GM12878 (cell line): ENCODE measurements at regions not wholly inside any gene's neighbourhood (a gene's known extent, or its start where the extent isn't known, plus 50 kb on each side); places are given as distances from the start of the nearest gene placed in this dataset.

Source experiments
- ATAC-seq: fragments of 200-7000 bp; cut with Tn5 transposase; 3 replicates; pipeline ENCODE4 v1.9.1; 2020; ENCODE audit warnings: mild to moderate bottlenecking, moderate library complexity
- BruUV-seq: library from RNA; stranded (reverse); fragments of 400-500 nt; replicated peaks from 2 replicates; lab custom pipeline; 2021; lab: Mats Ljungman, UMichigan
- CTCF ChIA-PET: fragments of 300-600 bp; sonication (Branson Sonifier 250); formaldehyde crosslinking; extraction: SDS; loops from one replicate; lab custom pipeline; 2021; ENCODE audit warnings: inconsistent platforms; lab: Yijun Ruan, JAX
- POLR2A ChIA-PET: fragments of 350-600 bp; formaldehyde crosslinking; extraction: SDS; loops from one replicate; lab custom pipeline; 2021; ENCODE audit warnings: inconsistent platforms; lab: Charles Lee
- RAD21 ChIA-PET: fragments of 300-600 bp; sonication (Branson Sonifier 250); formaldehyde crosslinking; loops from one replicate; lab custom pipeline; 2023; ENCODE audit warnings: antibody characterized with exemption; ENCODE audit not compliant: unreplicated experiment; lab: Charles Lee
- SMC1A ChIA-PET: fragments of 300-600 bp; sonication (Branson Sonifier 250); formaldehyde crosslinking; loops from one replicate; lab custom pipeline; 2023; ENCODE audit not compliant: unreplicated experiment, uncharacterized antibody; lab: Charles Lee
- DNase-seq: peaks from one replicate; pipeline ENCODE4 v3.0.0-alpha.2; 2011; ENCODE audit warnings: low read depth, low spot score
- FAIRE-seq: peaks from 3 replicates; lab custom pipeline; 2011; peaks lifted over from hg19 to GRCh38; lab: Jason Lieb, UNC
- H2AFZ ChIP-seq: 2 replicates; pipeline ENCODE4 v1.6.0; 2011; ENCODE audit warnings: low read depth, low read length, control low read depth; ENCODE audit not compliant: control insufficient read depth
- H3K27ac ChIP-seq: 2 replicates; pipeline ENCODE4 v1.5.1; 2011; ENCODE audit warnings: control low read depth; ENCODE audit not compliant: control insufficient read depth, insufficient read depth
- H3K27me3 ChIP-seq, 2 experiments: replicated peaks in 1 of 2; 2 replicates each; pipeline versions ENCODE4 v1.6.0 to v1.6.1; 2011; ENCODE audit warnings: low read length in 1 of 2; ENCODE audit not compliant: control insufficient read depth in 2 of 2, insufficient read depth in 2 of 2
- H3K36me3 ChIP-seq, 2 experiments: 2 replicates each; pipeline ENCODE4 v1.5.1; 2011; ENCODE audit warnings: low read length in 1 of 2; ENCODE audit not compliant: control insufficient read depth in 2 of 2, insufficient read depth in 2 of 2
- H3K4me1 ChIP-seq: 2 replicates; pipeline ENCODE4 v1.6.1; 2011; ENCODE audit warnings: mild to moderate bottlenecking, low read length, moderate library complexity, mixed read lengths; ENCODE audit not compliant: control insufficient read depth, insufficient read depth
- H3K4me2 ChIP-seq: 2 replicates; pipeline ENCODE4 v1.6.0; 2011; ENCODE audit warnings: control low read depth; ENCODE audit not compliant: control insufficient read depth, insufficient read depth
- H3K4me3 ChIP-seq: fragments of 200-600 bp; sonication (generic); 2 replicates; pipeline ENCODE4 v1.5.1; 2016
- H3K79me2 ChIP-seq: 2 replicates; pipeline ENCODE4 v1.6.0; 2011; ENCODE audit warnings: low read length; ENCODE audit not compliant: control insufficient read depth, insufficient read depth
- H3K9ac ChIP-seq: 2 replicates; pipeline ENCODE4 v1.8.0; 2011; ENCODE audit warnings: low read length, control low read depth, mixed read lengths; ENCODE audit not compliant: control insufficient read depth, insufficient read depth
- H3K9me3 ChIP-seq: replicated peaks from 3 replicates; pipeline ENCODE4 v1.5.1; 2011; ENCODE audit warnings: mild to moderate bottlenecking, low read length; ENCODE audit not compliant: control insufficient read depth, insufficient read depth
- H4K20me1 ChIP-seq: 2 replicates; pipeline ENCODE4 v1.6.0; 2011; ENCODE audit not compliant: control insufficient read depth, insufficient read depth
- CEBPB ChIP-seq, 2 experiments: fragments of 150-350 bp in 1 of 2; IDR thresholded peaks; 2 replicates each; pipeline ENCODE4 v1.6.1; 2012 to 2014; ENCODE audit warnings: low read depth in 2 of 2, low read length in 2 of 2, borderline replicate concordance in 1 of 2, inconsistent platforms in 1 of 2
- CREB1 ChIP-seq: IDR thresholded peaks from 2 replicates; pipeline ENCODE4 v1.6.1; 2012; ENCODE audit warnings: low read depth, mild to moderate bottlenecking, inconsistent platforms
- MEF2A ChIP-seq: IDR thresholded peaks from 2 replicates; pipeline ENCODE4 v1.6.1; 2011; ENCODE audit warnings: low read depth, mild to moderate bottlenecking, low read length, moderate library complexity; ENCODE audit not compliant: insufficient read depth
- PAX8 ChIP-seq: fragments of 450-650 bp; IDR thresholded peaks from 2 replicates; pipeline ENCODE4 v1.6.1; 2017; ENCODE audit warnings: mild to moderate bottlenecking, moderate library complexity
- RB1 ChIP-seq: fragments of 450-650 bp; formaldehyde crosslinking; IDR thresholded peaks from 2 replicates; pipeline ENCODE4 v1.6.1; 2017; ENCODE audit warnings: mild to moderate bottlenecking, borderline replicate concordance
- RFX5 ChIP-seq: IDR thresholded peaks from 2 replicates; pipeline ENCODE4 v1.6.1; 2011; ENCODE audit warnings: low read depth, low read length, improper control_type of control experiment
- SMAD1 ChIP-seq: fragments of 450-650 bp; IDR thresholded peaks from 2 replicates; pipeline ENCODE4 v1.6.1; 2018; ENCODE audit warnings: mild to moderate bottlenecking, low read depth; ENCODE audit not compliant: partially characterized antibody
- TARDBP ChIP-seq: IDR thresholded peaks from 2 replicates; pipeline ENCODE4 v1.6.1; 2016; ENCODE audit warnings: borderline replicate concordance
- TCF12 ChIP-seq: IDR thresholded peaks from 2 replicates; pipeline ENCODE4 v1.6.1; 2011; ENCODE audit warnings: low read depth, mild to moderate bottlenecking, low read length
- ZNF217 ChIP-seq: fragments of 450-650 bp; IDR thresholded peaks from 2 replicates; pipeline ENCODE4 v1.6.1; 2017; ENCODE audit warnings: antibody characterized with exemption, mild to moderate bottlenecking
- whole genome bisulfite sequencing: methylation state at CpG from one replicate; pipeline ENCODE4 v1.1.6; 2016; ENCODE audit warnings: low lambda C conversion rate; ENCODE audit not compliant: insufficient replicate concordance, insufficient coverage; ENCODE audit errors: missing lambda C conversion rate; 5-methylcytosine and 5-hydroxymethylcytosine counted together
- in situ Hi-C: fragments of 300-500 bp; cut with MboI; formaldehyde crosslinking; loops from 9 replicates; pipeline ENCODE4 v1.14.3; 2018; ENCODE audit warnings: mixed read lengths
- intact Hi-C: fragments of 100-400 bp; cut with micrococcal nuclease; formaldehyde crosslinking; loops from one replicate; pipeline ENCODE4 v1.14.2; 2022; ENCODE audit not compliant: unreplicated experiment
- TF ChIP-seq, protein P1 (sequence below): fragments of 450-650 bp; IDR thresholded peaks from 2 replicates; pipeline ENCODE4 v1.6.1; 2017; ENCODE audit warnings: mild to moderate bottlenecking
- TF ChIP-seq, protein P2 (sequence below): IDR thresholded peaks from 2 replicates; pipeline ENCODE4 v1.6.1; 2011; ENCODE audit warnings: borderline replicate concordance, low read depth, mild to moderate bottlenecking, moderate library complexity, mixed read lengths, low read length; ENCODE audit not compliant: insufficient read depth; ENCODE audit errors: extremely low read length

DNA sequence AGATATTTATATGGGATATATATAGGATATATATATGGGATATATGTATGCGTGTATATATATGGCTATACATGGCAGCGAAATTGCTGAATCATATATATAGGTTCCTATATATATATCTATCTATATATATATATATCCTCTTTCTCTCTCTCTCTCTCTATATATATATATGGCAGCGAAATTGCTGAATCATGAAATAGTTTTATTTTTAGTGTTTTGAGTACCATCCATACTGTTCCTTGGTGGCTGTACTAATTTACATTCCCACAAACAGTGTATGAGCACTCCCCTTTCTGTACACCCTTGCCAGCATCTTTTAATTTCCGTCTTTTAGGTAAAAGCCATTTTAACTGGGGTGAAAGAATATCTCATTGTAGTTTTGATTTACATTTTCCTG, 397.6 kb upstream of the LINC00305 start:
- in situ Hi-C loops: no loop called here

More for the DNA sequence above, 397.6 kb upstream of the LINC00305 start:
- no peak overlapping the region for H3K4me3 ChIP-seq
- no peak for ATAC-seq
- no peaks in the 10 kb centered on the region for H4K20me1 ChIP-seq
- H3K4me2 ChIP-seq: no peak overlapping the region
- RAD21 ChIA-PET: no interaction called here
- no peaks in the 10 kb centered on the region for H3K36me3 ChIP-seq
- 51% methylated on average over 4 of the region's 4 CpGs for WGBS
- SMC1A ChIA-PET: no interaction called here
- no peaks in the 10 kb centered on the region for H3K79me2 ChIP-seq
- DNase-seq: no peak
- no peak overlapping the region for H3K9ac ChIP-seq
- TF ChIP-seq TCF12 (no peak), PAX8 (no peak), MEF2A (no peak), TARDBP (no peak), RB1 (no peak), CEBPB (IDR thresholded peaks at IDR 0.05; ENCODE audit: borderline replicate concordance in 1 of 2, low read depth in 2 of 2, low read length in 2 of 2) (no peak), CREB1 (no peak), ZNF217 (no peak), RFX5 (no peak), SMAD1 (no peak)
- TF ChIP-seq, protein P1, sequence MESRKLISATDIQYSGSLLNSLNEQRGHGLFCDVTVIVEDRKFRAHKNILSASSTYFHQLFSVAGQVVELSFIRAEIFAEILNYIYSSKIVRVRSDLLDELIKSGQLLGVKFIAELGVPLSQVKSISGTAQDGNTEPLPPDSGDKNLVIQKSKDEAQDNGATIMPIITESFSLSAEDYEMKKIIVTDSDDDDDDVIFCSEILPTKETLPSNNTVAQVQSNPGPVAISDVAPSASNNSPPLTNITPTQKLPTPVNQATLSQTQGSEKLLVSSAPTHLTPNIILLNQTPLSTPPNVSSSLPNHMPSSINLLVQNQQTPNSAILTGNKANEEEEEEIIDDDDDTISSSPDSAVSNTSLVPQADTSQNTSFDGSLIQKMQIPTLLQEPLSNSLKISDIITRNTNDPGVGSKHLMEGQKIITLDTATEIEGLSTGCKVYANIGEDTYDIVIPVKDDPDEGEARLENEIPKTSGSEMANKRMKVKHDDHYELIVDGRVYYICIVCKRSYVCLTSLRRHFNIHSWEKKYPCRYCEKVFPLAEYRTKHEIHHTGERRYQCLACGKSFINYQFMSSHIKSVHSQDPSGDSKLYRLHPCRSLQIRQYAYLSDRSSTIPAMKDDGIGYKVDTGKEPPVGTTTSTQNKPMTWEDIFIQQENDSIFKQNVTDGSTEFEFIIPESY: no peak
- TF ChIP-seq, protein P2, sequence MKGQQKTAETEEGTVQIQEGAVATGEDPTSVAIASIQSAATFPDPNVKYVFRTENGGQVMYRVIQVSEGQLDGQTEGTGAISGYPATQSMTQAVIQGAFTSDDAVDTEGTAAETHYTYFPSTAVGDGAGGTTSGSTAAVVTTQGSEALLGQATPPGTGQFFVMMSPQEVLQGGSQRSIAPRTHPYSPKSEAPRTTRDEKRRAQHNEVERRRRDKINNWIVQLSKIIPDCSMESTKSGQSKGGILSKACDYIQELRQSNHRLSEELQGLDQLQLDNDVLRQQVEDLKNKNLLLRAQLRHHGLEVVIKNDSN: no peak
- H3K4me1 ChIP-seq: no peaks in the 10 kb centered on the region
- no peaks in the 10 kb centered on the region for H3K27me3 ChIP-seq
- no peak overlapping the region for H3K27ac ChIP-seq
- H2AFZ ChIP-seq: no peak overlapping the region
- CTCF ChIA-PET: no interaction called here
- intact Hi-C loops: no loop called here
- POLR2A ChIA-PET: no interaction called here
- FAIRE-seq: no peak
- BruUV-seq: no TSS peak
- H3K9me3 ChIP-seq: no peaks in the 10 kb centered on the region
